GM21717 (cell line): ENCODE measurements at regions not wholly inside any gene's neighbourhood (a gene's known extent, or its start where the extent isn't known, plus 50 kb on each side); places are given as distances from the start of the nearest gene placed in this dataset.
"Not testable (repeated sequence)": the region's sequence is repeated elsewhere in the genome, so short reads cannot be mapped to it uniquely, and the experiment has no call there.

ENCODE experiments used
- ATAC-seq: cut with Tn5 transposase; IDR thresholded peaks from one replicate; pipeline ENCODE4 v1.9.1; 2021; ENCODE audit warnings: mild to moderate bottlenecking, moderate library complexity; ENCODE audit not compliant: unreplicated experiment

DNA sequence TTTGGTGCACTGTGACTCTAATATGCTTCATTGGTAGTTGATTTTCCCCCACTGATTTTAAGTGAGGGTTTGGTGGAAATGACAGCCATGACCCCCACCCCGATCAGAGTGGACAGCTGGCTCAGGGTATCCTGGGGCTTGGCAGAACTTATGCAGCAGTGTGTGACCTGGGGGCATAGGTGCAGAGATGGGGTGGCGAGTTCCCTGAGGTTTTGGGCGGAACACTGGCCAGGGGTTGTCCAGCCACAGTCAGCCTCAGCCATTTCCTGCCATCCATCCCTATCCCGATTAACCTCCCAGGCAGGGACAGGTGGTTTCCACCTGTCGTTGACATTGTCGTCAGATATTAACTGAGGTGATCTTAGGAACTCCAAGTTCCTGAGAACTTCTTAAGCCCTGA, 155.8 kb upstream of the CHST15 start:
- ATAC-seq, result no peak

DNA sequence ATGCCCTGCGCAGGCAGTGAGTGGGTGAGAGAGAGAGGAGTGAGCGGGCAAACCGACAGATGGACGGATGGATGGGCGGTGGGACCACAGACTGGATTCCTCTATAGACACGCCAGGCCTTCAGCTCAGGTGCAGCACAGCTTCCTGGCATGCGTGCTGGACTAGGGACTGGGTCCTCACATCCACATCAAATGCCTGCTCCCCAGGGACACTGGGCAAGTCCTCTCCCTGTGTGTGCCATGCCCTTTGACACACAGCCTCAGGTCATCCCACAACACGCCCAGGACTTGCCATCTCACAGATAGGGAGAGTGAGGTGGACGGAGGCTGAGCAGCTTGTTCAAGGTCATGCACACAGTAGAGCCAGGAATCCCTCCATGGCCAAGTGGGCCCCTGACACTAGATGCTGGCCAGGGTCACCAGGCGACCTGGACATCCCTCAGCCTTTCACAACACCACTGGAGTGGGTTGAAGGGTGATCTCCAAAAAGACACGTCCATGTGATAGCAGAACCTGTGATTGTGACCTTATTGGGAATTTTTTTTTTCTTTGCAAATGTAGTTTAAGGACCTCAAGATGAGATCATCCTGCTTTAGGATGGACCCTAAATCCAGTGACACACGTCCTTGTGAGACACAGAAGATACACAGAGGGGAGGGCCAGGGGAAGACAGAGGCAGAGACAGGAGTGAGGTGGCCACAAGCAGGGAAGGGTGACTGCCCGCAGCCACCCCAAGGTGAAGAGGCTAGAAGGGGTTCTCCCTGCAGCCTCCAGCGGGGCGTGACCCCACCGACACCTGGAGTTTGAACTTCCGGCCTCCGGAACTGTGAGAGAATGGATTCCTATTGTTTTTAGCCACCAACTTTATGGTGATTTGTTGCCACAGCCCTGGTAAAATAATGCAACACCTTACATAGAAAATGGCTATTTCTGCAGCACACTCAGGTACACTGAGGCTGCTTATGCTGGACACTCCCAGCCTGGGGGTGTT, 155.0 kb upstream of the CHST15 start:
- ATAC-seq, result no peak

DNA sequence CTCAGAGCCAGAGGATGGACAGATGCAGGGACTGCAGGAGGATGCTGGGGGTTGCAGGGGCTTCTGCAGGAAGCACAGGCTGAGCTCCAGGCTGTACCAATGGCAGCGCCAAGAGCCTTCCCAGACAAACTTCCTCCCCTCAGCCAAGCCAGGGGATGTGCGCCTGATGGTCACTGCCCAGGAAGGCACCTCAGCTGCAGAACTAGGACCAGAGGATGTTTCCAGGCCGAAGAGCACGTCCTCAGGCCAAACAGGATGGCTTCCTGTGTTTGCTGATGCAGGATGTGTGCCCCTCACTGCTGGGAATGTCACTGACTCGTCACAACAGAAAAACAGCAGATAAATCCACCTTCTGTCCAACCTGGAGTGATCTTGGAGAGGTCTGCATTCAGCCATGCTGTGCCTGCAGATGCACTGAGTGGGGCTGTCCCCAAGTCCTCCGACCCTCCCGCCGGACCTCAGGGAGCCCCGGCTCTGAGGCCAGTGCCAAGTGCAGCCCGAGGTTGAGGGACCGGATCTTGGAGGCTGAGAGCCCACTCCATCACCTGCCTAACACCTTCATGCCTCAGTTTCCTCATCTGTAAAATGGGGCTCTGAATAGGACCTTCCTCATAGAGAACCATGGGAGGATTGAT, 152.5 kb upstream of the CHST15 start:
- no peak for ATAC-seq

DNA sequence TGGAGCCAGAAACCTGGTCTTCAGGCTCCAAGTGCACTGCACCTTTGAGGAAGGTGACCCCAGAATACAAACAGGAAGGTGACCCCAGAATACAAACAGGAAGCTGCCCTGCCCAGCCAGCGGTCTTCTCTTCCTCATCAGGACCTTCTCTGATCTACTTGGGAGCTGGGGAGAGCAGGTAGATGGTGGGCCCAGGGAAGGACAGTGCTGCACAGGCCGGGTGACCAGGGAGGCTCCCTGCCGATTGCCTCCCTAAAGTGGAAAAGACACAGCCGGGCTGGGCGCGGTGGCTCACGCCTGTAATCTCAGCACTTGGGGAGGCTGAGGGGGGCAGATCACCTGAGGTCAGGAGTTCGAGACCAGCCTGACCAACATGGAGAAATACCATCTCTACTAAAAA, 151.8 kb upstream of the CHST15 start:
- ATAC-seq, result no peak

DNA sequence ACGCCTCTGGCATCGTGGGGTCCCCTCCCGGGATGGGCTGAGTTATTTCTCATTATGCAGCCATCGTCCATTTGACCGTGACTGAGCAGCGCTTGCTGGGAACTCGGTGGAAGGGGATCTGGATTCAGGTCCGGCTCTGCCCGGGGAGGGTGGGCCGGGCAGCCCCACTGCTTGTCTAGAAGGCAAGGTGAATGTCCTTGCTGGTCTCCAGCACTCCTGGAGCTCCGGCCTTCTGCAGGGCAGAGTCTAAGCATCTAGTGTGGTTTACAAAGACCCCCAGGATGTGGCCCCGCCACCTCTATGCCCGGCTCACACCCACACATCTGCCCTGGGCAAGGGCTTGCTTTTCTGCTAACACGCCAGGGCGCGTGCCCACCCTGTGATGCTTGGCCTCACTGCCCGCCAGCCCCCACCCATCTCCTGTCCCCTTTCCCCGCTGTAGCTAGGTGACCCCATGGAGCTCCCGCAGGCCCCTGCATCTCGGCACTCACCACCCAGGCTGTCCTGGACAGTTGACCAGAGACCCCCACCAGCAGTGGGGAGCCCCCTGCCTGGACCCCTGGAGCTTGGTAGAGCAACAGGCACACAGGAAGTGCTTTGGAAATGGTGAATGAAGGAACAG, 151.0 kb upstream of the CHST15 start:
- no peak for ATAC-seq

DNA sequence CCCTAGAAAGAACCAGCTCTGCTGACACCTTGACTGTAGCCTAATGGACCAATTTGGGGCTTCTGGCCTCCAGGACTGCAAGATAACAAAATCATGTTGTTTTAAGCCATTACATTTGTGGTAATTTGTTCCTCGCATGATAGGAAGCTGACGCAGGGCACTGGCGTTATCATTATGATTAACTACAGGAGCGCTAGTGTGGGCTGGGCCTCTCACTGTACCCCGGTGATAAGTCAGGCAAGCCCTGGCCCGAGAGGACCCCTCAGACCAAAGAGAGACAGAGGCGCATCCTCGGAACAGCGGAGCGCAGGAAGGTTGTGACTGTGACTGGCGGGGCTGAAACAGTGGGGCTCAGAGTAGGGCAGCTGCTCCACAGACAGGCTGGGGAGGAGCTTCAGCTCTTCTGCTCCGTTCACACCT, 150.3 kb upstream of the CHST15 start:
- no peak for ATAC-seq

DNA sequence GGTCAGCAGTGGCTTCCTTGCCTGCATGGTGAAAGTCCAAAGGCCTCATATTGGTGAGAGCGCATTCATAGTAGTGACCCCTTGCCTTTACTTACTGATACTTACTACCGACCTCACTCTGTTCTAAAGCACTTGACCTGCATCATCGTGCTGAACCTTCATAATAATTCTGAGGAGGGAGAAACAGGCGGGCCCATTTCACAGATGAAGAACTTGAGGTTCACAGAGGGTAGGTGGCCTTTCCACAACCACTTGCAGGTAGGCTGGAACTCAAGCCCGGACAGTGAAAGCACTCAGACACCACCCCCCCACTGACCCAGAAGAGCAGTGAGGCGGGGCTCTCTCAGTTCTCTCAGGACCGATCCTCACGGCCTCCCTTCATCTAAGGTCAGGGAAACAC, 149.4 kb upstream of the CHST15 start:
- no peak for ATAC-seq

DNA sequence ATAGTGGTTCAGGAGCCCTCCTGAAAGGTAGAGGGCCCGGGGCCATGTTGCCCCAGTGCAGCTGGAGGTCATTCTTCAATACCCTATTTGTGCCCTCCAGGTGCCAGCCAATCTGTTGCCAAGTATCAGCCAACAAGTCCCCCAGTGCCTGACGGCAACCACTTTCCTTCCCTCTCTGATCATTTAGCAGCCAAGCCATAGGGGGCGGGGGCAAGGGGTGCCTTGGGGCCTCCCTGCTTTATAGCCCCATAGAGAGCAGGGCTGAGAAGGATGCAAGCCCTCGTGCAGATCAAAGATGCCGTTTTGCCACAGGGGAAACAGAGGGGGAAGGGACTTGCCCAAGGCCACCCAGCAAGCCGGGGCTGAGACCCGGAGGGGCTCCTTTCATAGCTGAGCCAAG, 149.0 kb upstream of the CHST15 start:
- ATAC-seq, result no peak

DNA sequence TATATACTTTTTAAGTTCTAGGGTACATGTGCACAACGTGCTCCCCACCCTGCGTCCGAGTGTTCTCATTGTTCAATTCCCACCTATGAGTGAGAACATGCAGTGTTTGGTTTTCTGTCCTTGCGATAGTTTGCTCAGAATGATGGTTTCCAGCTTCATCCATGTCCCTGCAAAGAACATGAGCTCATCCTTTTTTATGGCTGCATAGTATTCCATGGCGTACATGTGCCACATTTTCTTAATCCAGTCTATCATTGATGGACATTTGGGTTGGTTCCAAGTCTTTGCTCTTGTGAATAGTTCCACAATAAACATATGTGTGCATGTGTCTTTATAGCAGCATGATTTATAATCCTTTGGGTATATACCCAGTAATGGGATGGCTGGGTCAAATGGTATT, 148.1 kb upstream of the CHST15 start:
- ATAC-seq, result not testable (repeated sequence)

DNA sequence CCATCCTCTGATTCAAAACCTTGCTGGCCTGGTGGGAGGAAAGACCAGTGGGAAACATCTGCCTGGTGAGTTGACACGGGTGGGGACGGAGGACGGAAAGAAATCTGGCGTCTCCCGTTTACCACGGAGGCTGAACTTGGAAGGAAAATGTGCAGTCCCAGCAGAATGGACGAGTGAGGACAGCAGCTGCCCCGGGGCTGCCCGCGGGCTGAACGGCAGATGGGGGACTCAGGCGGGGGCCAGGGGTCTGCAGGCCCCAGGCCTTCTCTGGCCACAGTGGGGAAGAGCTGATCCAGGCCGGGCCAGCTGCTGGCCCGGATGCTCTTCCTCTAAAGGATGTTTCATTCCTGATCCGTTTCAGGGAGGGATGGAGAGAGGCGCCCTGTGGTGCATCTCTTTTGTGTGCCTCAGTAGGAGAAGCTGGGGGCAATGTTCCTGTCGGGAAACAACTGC, 147.5 kb upstream of the CHST15 start:
- no peak for ATAC-seq

DNA sequence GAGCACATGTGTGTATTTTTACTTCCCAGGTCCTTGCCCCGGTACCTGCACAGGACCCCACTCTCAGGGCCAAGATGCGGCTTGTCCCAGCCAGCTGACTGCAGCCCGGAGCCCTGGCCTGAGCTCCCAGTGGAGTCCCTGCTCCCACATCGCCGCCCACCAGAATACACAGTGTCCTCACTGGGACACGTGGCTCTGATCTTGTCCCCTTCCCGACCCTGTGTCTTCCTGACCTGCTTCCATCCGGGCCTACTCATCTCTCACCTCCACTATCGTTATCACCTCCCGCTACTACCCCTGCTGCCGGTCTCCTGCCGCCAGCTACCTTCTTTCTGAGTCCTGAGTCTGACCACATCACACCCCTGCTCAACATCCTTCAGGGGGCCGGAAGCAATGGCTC, 146.3 kb upstream of the CHST15 start:
- ATAC-seq, result no peak

DNA sequence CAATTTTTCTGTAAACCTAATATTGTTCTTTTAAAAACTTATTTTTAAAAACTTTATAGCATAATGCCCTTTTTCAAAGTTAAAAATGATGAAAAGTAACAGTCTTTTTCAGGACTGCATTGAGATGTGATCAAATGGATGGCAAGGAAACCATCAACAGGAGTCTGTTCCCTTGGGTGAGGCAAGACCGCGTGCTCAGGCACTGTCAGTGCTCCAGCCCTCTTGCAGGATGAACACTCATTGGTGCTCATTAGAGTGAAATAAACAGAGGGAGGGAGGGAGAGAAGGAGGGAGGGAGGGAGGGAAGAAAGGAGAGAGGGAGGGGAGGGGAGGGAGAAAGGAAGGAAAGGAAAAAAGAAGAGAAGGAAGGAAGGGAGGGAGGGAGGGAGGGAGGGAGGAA, 145.7 kb upstream of the CHST15 start:
- no peak for ATAC-seq

DNA sequence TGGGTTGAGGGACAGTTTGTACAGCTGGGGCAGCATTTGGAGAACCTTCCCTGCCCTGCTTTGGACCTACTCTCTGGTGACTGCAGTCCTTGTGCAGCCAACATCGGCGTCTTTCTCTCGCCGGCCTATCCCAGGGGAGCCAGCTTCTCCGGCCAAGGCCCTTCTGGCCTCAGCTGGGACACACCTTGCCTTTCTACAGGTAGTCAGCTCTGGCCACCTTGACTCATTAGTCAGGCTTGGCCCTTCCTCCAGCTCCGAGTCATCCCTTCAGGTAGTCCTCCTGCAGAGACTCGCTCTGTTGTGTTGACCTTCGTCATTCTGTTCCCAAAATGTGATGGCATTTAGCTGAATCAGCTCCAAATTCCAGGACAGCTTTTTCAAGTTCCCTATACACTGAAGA, 145.0 kb upstream of the CHST15 start:
- ATAC-seq, result no peak

DNA sequence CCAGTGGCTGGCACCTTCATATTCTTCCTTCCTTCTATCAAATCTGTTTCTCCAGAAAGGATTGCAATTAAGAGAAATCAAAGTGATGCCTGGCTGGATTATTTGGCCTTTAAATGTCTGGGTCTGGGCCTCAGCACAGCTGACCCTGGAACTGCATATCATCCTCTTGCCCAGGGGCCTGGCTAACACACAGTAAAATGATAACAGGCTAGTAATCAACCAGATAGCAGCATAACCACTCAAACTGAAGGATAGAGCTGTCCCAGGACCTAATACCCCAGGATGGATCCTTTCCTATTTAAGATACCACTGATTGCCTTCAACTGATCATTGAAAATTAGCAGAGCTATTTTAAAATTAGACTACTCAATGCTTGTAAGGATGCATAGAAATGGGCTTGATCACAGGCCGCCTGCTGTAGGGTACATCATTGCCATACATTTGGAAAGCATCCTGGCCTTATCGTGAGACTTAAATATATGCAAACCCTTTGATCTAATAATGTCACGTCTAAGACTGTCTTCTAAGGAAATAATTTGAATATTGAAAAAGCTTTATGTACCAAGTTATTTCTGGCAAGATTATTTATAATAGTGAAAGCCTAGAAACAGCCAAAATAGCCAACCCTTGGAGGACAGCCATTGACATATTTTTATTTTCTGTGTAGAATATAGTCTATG, 144.0 kb upstream of the CHST15 start:
- ATAC-seq, result no peak

DNA sequence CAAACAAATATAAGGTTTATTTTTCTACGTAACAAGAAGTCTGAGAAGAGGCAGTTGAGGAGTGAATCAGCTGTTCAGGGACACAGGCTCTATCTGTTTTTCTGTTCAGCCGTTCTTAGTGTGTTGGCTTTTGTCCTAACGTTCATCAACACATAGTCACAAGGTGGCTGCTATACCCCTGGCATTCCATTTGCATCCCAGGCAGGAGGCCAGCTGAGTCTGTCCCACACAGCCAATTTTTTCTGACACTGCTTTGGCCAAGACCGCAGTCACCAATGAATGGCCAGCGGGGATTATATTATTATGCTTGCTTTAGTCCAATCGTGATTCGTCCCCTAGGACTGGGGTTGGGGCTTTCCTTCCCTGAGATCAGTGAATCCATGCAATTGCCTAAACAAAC, 143.4 kb upstream of the CHST15 start:
- ATAC-seq, result no peak

DNA sequence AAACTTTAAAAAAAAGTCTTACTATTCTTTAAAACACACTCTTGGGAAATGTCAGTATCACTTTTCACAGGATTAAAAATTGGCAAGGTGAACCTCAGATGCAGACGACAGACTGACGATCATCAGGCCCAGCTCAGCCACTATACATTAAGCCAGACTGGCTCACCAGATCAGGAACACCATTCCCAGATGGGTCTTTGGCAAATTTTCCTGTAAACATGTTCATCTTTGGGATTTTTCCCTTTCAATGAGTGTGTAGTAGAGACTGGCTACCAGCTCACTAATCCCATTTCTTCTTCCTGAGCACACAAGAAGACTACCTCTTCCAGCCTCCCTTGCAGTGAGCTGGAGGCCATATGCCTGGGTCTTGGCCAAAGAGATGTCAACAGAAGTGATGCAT, 142.7 kb upstream of the CHST15 start:
- ATAC-seq, result no peak

DNA sequence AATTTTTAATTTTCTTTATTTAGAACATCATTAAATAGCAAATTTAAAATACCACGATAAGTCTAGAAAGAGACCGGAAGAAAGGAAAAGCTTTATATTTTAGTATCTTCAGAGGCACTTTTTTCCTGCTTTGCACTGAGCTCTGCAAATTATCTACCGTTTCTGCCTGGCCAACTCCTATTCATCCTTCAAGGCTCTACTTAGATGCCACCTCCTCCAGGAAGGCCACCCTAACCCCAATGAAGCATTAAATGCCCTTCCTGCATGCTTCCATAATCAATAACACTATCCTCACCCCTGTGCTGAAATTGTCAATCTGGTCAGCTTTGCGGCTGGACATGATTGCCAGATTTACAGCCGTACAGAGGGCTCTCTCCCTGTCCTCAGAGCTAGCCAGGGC, 141.8 kb upstream of the CHST15 start:
- ATAC-seq, result no peak

DNA sequence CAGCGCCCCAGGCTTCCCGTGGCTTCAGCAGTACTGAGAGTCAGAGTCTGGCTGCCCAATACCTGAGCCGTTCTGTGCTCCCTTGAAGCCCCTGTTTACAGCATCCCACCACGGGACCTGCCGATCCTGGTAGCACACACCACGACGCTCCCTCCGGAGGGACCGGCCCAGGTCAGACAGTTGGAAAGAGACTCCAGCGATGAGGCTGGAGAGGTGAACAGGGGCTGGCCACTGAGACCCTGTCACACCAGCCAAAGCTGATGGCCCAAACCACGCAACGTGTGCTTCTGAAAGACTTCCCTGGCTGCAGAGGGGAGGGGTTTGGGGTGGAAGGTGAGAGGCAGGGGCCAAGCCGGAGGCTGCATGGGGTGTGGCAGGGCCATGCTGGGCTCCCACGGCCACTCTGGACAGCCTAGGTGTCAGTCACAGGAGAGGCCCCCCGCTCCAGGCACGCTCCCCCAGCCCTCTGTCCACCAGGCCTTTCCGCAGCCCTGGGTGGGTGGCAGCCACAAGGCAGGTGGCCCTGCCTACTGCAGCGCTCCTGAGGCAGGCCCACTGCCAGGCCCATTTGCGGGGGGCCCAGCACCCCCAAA, 140.2 kb upstream of the CHST15 start:
- no peak for ATAC-seq

DNA sequence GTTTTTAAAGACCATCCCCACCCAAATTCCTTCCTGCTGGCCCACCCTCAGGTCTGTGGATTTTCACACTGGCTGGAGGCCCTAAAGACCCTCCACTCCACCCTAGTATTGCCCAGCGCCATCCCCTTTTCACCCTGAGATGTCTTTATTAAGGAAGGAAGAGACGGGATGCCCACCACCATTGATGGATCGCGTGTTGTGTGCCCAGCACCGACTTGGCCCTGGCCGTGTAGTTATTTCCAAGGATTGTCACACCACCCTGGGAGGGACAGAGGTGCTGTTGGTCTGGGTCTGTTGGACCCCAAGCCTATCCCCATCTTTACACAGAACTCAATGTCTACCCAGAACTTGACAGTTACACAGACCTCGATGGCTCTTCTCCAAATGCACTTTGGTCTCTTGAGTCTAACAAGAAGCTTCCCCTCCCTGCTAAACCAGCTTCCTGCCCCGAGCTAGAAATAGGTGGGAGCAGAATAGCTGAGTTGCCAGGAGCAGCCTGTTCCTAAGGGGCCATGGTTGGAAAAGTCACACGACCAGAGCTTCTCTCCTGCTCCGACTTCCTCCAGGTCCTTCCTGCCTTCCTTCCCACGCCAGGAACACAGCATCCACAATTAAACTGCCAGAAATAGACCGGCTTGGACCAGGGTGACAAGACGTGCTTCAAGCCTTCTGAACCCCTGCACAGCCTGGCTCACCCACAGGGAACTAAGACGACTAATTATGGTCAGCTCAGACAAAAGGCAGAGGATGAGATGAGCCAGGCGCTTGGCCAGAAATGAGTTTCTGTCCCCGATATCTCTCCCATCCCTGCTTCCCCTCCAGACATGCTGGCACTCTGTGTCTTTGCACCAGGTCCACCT, 139.5 kb upstream of the CHST15 start:
- ATAC-seq, result no peak
